NOMO-1 treated with dmso at 0.1 percent for 144 hours (cell line): ENCODE measurements at regions not wholly inside any gene's neighbourhood (a gene's known extent, or its start where the extent isn't known, plus 50 kb on each side); places are given as distances from the start of the nearest gene placed in this dataset.
"Not testable (repeated sequence)": the region's sequence is repeated elsewhere in the genome, so short reads cannot be mapped to it uniquely, and the experiment has no call there.

Source experiments
- DNase-seq: peaks from one replicate; lab custom pipeline; 2025; ENCODE audit not compliant: unreplicated experiment; lab: John Stamatoyannopoulos, UW

GRCh38 chr4:12140864-12141263 lies 712.2 kb upstream of the HS3ST1 start:
- no peak for DNase-seq

DNA sequence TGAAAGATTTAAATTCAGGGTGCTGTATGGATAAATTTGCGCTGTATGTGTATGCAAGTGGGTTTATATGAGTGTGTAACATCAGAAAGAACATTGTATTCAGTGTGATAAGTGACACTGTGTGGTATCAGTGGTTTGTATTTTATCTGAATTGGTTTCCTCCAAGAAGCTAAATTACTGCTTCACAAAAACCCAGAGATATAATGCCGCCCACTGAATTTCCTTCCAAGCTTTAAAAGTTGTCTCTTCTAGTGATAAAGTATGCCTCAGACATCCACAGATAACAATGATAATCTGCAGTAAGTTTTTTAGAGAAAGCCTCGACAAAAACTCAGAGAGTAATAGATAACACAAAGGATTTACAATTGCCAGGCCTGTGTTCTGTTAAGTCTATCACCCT lies 710.6 kb upstream of the HS3ST1 start:
- no peak for DNase-seq

GRCh38 chr4:12138488-12138887 lies 709.8 kb upstream of the HS3ST1 start:
- DNase-seq: peak; percentile 5

GRCh38 chr4:12137575-12137974 lies 708.9 kb upstream of the HS3ST1 start:
- no peak for DNase-seq

GRCh38 chr4:12126474-12126873 lies 697.8 kb upstream of the HS3ST1 start:
- peak; percentile 22 for DNase-seq

DNA sequence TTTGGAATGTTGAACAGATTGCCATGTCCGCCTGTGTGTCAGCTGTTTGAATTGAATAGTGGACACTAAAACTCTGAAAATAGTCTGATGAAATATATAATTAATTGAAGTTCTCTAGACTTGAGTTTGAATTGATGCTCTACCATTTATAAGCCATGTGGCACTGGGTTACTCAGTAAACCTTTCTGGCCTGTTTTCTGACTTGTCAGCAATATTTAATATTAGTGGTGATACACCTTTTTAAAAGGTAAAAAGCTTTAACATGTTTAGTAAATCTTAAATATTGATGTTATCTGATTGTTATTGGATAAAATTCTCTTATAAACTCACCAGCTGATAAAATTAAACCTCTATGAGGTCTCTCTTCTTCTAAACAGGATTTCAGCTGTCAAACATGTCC lies 695.4 kb upstream of the HS3ST1 start:
- DNase-seq: no peak

DNA sequence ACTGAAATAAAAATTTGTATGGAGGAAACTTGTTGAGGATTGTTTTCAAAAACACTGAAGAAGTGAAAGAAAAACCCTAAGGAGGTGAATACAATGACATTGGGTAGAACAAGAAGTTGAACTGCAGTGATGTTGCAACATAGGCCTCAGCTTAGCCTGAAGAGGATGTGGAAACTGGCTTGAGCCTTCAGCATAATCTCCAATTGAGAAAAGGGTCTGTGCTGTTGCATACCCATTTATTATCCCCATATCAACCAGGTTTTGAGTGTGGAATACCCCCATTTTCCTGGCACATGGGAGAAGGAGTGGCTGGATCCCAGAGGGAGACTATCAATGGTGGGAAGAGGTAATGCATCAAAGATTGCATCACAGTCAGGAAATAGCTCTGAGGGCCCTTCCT lies 695.0 kb upstream of the HS3ST1 start:
- DNase-seq: peak; percentile 56

GRCh38 chr4:12122316-12122715 lies 693.6 kb upstream of the HS3ST1 start:
- no peak for DNase-seq

DNA sequence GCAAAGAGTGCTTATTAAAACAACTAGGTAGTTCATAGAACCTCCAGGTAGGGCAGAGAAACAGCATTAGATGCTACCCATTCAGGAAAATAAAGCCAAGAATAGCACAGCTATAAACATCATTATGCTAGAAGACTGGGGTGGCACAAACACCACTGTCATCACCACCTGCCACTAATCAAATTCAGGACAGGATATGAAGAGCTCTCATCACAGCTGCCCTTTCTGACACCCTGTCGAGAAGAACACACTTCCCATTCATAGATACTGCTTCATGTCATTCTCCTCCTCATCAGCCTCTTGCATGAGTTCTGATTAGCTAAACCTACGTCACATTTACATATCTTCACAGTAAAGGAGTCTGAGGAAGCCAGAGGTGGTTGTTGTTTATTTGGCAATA lies 692.3 kb upstream of the HS3ST1 start:
- DNase-seq: no peak

- DNase-seq: peak; percentile 80
Measured at GRCh38 chr4:12118651-12119213, 690.0 kb upstream of the HS3ST1 start.

- peak; percentile 35 for DNase-seq
Measured at GRCh38 chr4:12116009-12116552, 687.4 kb upstream of the HS3ST1 start.

- peak; percentile 79 for DNase-seq
Measured at GRCh38 chr4:12110627-12111026, 681.9 kb upstream of the HS3ST1 start.

DNA sequence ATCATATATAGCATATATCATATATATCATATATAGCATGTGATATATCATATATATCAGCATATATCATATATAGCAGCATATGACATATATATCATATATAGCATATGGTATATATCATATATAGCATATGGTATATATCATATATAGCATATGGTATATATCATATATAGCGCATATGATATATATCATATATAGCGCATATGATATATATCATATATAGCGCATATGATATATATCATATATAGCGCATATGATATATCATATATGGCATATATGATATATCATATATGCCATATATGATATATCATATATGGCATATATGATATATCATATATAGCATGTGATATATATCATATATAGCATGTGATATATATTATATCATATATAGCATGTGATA lies 680.4 kb upstream of the HS3ST1 start:
- DNase-seq: not testable (repeated sequence)

DNA sequence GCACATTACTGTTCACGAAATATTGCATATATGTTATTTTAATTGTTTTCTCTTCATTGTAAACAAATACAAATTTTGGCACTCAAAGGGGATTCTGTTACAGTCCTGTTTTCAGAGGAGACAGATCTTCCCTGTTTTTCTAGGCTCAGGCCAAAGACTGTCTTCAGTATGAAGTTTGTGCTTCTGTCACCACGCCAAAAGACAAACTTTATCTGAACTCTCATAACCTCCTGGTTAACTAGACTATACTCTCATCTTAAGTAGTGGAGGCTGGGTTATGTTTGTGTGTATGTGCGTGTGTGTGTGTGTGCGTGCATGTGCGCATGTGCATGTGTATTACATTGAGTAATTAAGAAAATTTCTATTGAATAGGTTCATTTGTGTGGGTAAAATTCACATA lies 676.8 kb upstream of the HS3ST1 start:
- DNase-seq: no peak

GRCh38 chr4:12089920-12090319 lies 661.2 kb upstream of the HS3ST1 start:
- not testable (repeated sequence) for DNase-seq

GRCh38 chr4:12084690-12085089 lies 656.0 kb upstream of the HS3ST1 start:
- no peak for DNase-seq

- DNase-seq: no peak
Measured at GRCh38 chr4:12071316-12071715, 642.6 kb upstream of the HS3ST1 start.

GRCh38 chr4:12053966-12054365 lies 625.3 kb upstream of the HS3ST1 start:
- no peak for DNase-seq

DNA sequence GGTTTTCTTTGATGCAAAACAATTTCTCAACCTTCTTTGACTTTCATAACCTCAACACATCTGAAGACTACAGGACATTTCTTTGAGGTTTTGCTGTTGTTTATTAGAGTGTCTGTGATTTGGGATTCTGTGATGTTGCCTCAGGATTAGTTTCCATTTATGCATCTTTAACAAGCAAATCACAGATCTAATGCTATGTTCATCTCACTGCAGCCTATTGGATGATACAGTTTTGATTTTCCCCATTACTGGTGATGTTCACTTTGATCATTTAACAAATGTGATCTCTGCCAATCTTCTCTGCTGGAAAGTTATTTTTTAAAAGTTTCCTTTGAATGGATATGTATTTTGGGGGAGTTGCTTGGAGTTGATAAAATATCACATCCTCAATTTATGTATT lies 624.9 kb upstream of the HS3ST1 start:
- no peak for DNase-seq

GRCh38 chr4:12050357-12050756 lies 621.7 kb upstream of the HS3ST1 start:
- DNase-seq: no peak

DNA sequence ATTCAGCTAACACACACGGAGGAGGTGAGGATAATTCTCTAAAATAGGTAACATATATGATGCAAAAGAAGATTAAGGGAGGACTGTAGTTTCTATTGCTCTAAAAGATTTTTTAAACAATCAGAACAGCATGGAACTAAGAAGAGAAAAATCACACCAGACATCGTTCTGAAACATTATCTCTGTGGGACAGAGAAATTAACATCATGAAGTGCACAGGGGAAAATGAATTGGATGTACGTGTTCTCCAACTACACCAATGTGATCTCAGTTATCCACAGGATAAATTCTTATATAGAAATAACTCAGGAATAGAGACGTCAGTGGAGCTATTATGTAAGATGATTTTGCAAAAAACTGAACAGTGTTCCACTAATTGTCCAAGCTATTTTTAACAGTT lies 614.1 kb upstream of the HS3ST1 start:
- no peak for DNase-seq

DNA sequence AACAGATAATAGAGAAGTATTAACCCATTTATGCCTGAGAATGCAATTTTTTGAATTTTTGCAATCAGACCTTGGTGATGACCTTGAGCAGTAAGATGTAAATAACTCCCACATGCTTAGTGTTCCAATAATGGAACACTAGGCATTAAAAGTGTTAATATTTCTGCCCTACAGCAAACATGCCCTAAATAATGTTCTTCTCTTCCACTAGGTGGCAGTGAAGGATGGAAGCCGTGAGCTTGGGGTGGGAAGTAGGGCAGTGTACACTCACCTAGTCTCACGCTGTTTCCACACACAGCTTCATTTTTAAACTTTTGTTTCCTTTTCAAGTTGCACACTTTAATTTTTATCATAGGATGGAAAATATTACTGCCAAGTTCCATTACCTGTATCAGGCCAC lies 613.1 kb upstream of the HS3ST1 start:
- DNase-seq: peak; percentile 62

- DNase-seq: no peak
Measured at GRCh38 chr4:12036450-12036849, 607.8 kb upstream of the HS3ST1 start.
